Transverse colon (tissue), 4 donors: ENCODE measurements at regions not wholly inside any gene's neighbourhood (a gene's known extent, or its start where the extent isn't known, plus 50 kb on each side); places are given as distances from the start of the nearest gene placed in this dataset.
A peak's percentile ranks its signal among the peaks of the same experiment; 100 is the strongest.

Experiments used
- DNase-seq: peaks from one replicate; pipeline ENCODE4 v3.0.0-alpha.2; 2019
- H3K27ac ChIP-seq, 4 donors: fragments of 200-600 bp; sonication (generic); 2 replicates each; pipeline ENCODE4 v1.5.1; 2016 to 2018; ENCODE audit warnings: inconsistent platforms in 4 of 4
- H3K27me3 ChIP-seq: fragments of 200-600 bp; sonication (generic); 2 replicates; pipeline ENCODE4 v1.5.1; 2017; ENCODE audit warnings: inconsistent platforms
- H3K36me3 ChIP-seq, 4 donors: fragments of 200-600 bp; sonication (generic); 2 replicates each; pipeline ENCODE4 v1.5.1; 2017 to 2019; ENCODE audit warnings: inconsistent platforms in 4 of 4
- H3K4me1 ChIP-seq, 4 donors: fragments of 200-600 bp; sonication (generic); 2 replicates each; pipeline ENCODE4 v1.5.1; 2017 to 2020; ENCODE audit warnings: inconsistent platforms in 4 of 4
- H3K4me3 ChIP-seq, 4 donors: fragments of 200-600 bp; sonication (generic); 1 replicate in 1 of 4; 2 replicates in 3 of 4; pipeline versions ENCODE4 v1.5.1 to v1.6.1; 2017 to 2019; ENCODE audit warnings: inconsistent platforms in 4 of 4
- H3K9me3 ChIP-seq, 2 donors: fragments of 200-600 bp; sonication (generic); 2 replicates each; pipeline ENCODE4 v1.5.1; 2017 to 2019; ENCODE audit warnings: inconsistent platforms in 2 of 2
- EP300 ChIP-seq: sonication (generic); formaldehyde crosslinking; IDR thresholded peaks from one replicate; pipeline ENCODE4 v1.6.1; 2017; ENCODE audit warnings: antibody characterized with exemption, low read depth
- POLR2A ChIP-seq: fragments of 450-650 bp; IDR thresholded peaks from one replicate; pipeline ENCODE4 v1.6.1; 2016; ENCODE audit warnings: antibody characterized with exemption, mild to moderate bottlenecking, moderate library complexity
- POLR2AphosphoS5 ChIP-seq, 3 donors: sonication (generic); formaldehyde crosslinking; IDR thresholded peaks; one replicate each; pipeline ENCODE4 v1.6.1; 2016; ENCODE audit warnings: antibody characterized with exemption in 3 of 3
- whole genome bisulfite sequencing, 2 donors: methylation state at CpG; one replicate each; pipeline ENCODE4 v1.1.5; 2018; ENCODE audit warnings: low coverage in 1 of 2; 5-methylcytosine and 5-hydroxymethylcytosine counted together
- in situ Hi-C, 4 donors: fragments of 200-750 bp; cut with MboI; loops; one replicate each; pipeline versions ENCODE4 v1.15.0 to v1.15.1; 2017; ENCODE audit warnings: low sequenced_read_pairs in 3 of 4, low pct_ligation_motif_present in 1 of 4, low pct_unique_long_range_greater_than_20kb in 1 of 4
- intact Hi-C: fragments of 100-400 bp; cut with DNase I; formaldehyde crosslinking; loops from one replicate; pipeline ENCODE4 v1.15.1; 2023; ENCODE audit warnings: low total_unique reads
- TF ChIP-seq, protein P1 (sequence below), 5 experiments: fragments of 200-600 bp in 3 of 5; fragments of 450-650 bp in 2 of 5; sonication (generic) in 3 of 5; IDR thresholded peaks; 1 replicate in 2 of 5; 2 replicates in 3 of 5; pipeline ENCODE4 v1.5.1; 2016 to 2017; ENCODE audit warnings: antibody characterized with exemption in 5 of 5, inconsistent platforms in 3 of 5, mild to moderate bottlenecking in 2 of 5, moderate library complexity in 1 of 5

GRCh38 chr11:110992481-110992880 lies 253.0 kb upstream of the POU2AF2 start:
- H3K4me1 ChIP-seq = peaks cover 4 to 21% (median 10%) of the 10 kb centered on the region in 4 donors
- H3K27ac ChIP-seq = peak overlapping the region in 2 of 4 donors; percentile 21 to 54
- no peaks in the 10 kb centered on the region for H3K27me3 ChIP-seq
- no peaks in the 10 kb centered on the region for H3K36me3 ChIP-seq
- 64% methylated on average over 1 of the region's 1 CpG; no CpG with 5 or more reads in 1 of the 2 donors for WGBS, 2 donors
- intact Hi-C loops (no loop called here), in situ Hi-C loops (no loop called here)
- H3K4me3 ChIP-seq = no peak overlapping the region
- no peak for DNase-seq
- TF ChIP-seq POLR2AphosphoS5 (IDR thresholded peaks at IDR 0.05) (no peak), EP300 (no peak), POLR2A (no peak)
- TF ChIP-seq, protein P1, sequence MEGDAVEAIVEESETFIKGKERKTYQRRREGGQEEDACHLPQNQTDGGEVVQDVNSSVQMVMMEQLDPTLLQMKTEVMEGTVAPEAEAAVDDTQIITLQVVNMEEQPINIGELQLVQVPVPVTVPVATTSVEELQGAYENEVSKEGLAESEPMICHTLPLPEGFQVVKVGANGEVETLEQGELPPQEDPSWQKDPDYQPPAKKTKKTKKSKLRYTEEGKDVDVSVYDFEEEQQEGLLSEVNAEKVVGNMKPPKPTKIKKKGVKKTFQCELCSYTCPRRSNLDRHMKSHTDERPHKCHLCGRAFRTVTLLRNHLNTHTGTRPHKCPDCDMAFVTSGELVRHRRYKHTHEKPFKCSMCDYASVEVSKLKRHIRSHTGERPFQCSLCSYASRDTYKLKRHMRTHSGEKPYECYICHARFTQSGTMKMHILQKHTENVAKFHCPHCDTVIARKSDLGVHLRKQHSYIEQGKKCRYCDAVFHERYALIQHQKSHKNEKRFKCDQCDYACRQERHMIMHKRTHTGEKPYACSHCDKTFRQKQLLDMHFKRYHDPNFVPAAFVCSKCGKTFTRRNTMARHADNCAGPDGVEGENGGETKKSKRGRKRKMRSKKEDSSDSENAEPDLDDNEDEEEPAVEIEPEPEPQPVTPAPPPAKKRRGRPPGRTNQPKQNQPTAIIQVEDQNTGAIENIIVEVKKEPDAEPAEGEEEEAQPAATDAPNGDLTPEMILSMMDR (IDR thresholded peaks at IDR 0.05) = no peak
- no peaks in the 10 kb centered on the region for H3K9me3 ChIP-seq

DNA sequence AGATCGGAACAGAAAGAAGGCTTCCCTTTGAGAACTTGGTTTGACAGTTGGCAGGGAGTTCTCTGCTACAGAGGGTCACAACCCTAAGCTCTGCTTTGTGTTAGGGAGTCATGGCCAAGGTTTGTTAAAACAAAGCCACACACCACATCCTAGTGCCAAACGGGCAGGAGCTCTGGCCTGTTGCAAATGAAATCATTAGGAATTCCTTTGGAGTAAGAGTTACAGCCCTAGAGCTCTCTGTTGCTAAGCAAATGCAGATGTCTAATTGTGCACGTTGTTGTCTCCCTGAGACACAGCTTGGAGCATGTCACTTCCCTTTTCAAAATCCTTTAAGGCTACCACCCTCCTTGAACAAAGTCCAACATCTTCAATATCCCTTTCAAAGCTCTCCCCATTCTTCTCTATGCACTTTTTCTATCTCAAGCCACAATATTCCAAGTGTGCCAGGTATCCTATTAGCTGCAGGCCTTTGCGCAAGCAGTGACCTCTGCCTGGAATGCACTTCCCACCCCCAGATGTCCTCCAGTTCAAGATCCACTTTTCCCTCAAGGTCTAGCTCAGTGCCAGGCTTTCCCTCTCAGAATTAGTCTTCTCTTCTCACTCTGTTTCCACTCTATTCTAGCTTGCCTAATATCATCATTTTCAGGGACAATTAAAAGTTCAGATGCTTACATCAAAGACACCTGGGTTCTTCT lies 253.7 kb upstream of the POU2AF2 start:
- DNase-seq = no peak
- Histone ChIP-seq H3K27me3 (no peaks in the 10 kb centered on the region), H3K4me3 (no peak overlapping the region), H3K27ac (peak overlapping the region; percentile 14 to 54 (median 35)), H3K4me1 (peaks cover 4 to 21% (median 10%) of the 10 kb centered on the region in 4 donors), H3K36me3 (no peaks in the 10 kb centered on the region), H3K9me3 (no peaks in the 10 kb centered on the region)
- 63 to 66% methylated on average over 2 to 4 of the region's 4 CpGs for WGBS, 2 donors
- intact Hi-C loops = no loop called here
- TF ChIP-seq EP300 (no peak), POLR2AphosphoS5 (IDR thresholded peaks at IDR 0.05) (peak in 2 of 3 donors; percentile 58 to 78)
- in situ Hi-C loops = no loop called here

DNA sequence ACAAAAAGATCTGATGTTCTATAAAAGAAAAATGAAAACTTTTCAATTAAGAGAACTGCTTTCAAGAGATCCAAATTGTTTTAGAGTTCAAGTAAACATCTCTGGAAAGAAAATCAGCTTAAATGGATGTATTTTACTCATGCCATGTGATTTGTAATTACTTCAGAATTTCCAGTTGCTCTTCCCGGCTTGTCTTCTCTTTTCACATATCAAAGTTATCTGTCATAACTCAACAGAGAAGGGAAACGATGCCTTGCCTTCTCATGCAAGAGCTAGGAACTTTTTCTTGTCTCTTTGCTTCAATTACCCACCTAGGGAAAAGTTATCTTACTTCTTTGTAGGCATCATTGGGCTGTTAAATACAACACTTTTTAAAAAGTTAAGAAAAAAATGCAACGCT lies 255.2 kb upstream of the POU2AF2 start:
- Histone ChIP-seq H3K4me1 (peaks cover 4 to 21% (median 10%) of the 10 kb centered on the region in 4 donors), H3K27me3 (no peaks in the 10 kb centered on the region), H3K9me3 (no peaks in the 10 kb centered on the region), H3K27ac (peak overlapping the region in 2 of 4 donors; percentile 3 to 33), H3K4me3 (no peak overlapping the region), H3K36me3 (no peaks in the 10 kb centered on the region)
- DNase-seq = no peak
- in situ Hi-C loops (no loop called here), intact Hi-C loops (no loop called here)
- 68 to 79% methylated on average over 3 of the region's 3 CpGs for WGBS, 2 donors
- TF ChIP-seq POLR2AphosphoS5 (IDR thresholded peaks at IDR 0.05) = no peak
- TF ChIP-seq EP300 = no peak
- TF ChIP-seq, protein P1 (IDR thresholded peaks at IDR 0.05) = no peak
- TF ChIP-seq POLR2A = no peak

GRCh38 chr11:110989428-110990133 lies 255.9 kb upstream of the POU2AF2 start:
- H3K36me3 ChIP-seq = no peaks in the 10 kb centered on the region
- no peaks in the 10 kb centered on the region for H3K9me3 ChIP-seq
- peak overlapping the region in 2 of 4 donors; percentile 5 to 33 for H3K27ac ChIP-seq
- H3K4me3 ChIP-seq = no peak overlapping the region
- DNase-seq = peak; percentile 9
- TF ChIP-seq, protein P1 (IDR thresholded peaks at IDR 0.05) = no peak
- TF ChIP-seq POLR2A (no peak), POLR2AphosphoS5 (IDR thresholded peaks at IDR 0.05) (peak; percentile 29 to 74 (median 66)), EP300 (no peak)
- H3K27me3 ChIP-seq = no peaks in the 10 kb centered on the region
- in situ Hi-C loops (no loop called here), intact Hi-C loops (no loop called here)
- peaks cover 4 to 21% (median 10%) of the 10 kb centered on the region in 4 donors for H3K4me1 ChIP-seq
